ENCODE measurements at regions not wholly inside any gene's neighbourhood (a gene's known extent, or its start where the extent isn't known, plus 50 kb on each side); places are given as distances from the start of the nearest gene placed in this dataset.

GRCh38 chr4:57691370-57691769 lies 581.2 kb upstream of the IGFBP7 start:
- TF ChIP-seq CTCF (conservative IDR thresholded peaks at IDR 0.05 in 1 of 2, IDR thresholded peaks at IDR 0.05 in 1 of 2; ENCODE audit: extremely low read depth in 1 of 2, insufficient read depth in 1 of 2, low read depth in 1 of 2, low read length in 2 of 2) (no peak), EZH2 (IDR thresholded peaks at IDR 0.05; ENCODE audit: borderline replicate concordance, low read length) (no peak)
